Ishikawa (cell line): ENCODE measurements at regions not wholly inside any gene's neighbourhood (a gene's known extent, or its start where the extent isn't known, plus 50 kb on each side); places are given as distances from the start of the nearest gene placed in this dataset.

Experiments used
- CEBPB ChIP-seq: IDR thresholded peaks from 2 replicates; pipeline ENCODE4 v1.6.1; 2012
- CREB1 ChIP-seq: IDR thresholded peaks from 2 replicates; pipeline ENCODE4 v1.6.1; 2012; ENCODE audit warnings: low read depth
- EGR1 ChIP-seq: IDR thresholded peaks from 2 replicates; pipeline ENCODE4 v1.6.1; 2012
- EP300 ChIP-seq: IDR thresholded peaks from 2 replicates; pipeline ENCODE4 v1.6.1; 2012; ENCODE audit warnings: borderline replicate concordance
- FOXM1 ChIP-seq: IDR thresholded peaks from 2 replicates; pipeline ENCODE4 v1.6.1; 2012; ENCODE audit warnings: low read depth, borderline replicate concordance
- MAX ChIP-seq: IDR thresholded peaks from 2 replicates; pipeline ENCODE4 v1.6.1; 2012
- NFIC ChIP-seq: IDR thresholded peaks from 2 replicates; pipeline ENCODE4 v1.6.1; 2012
- RAD21 ChIP-seq: IDR thresholded peaks from 2 replicates; pipeline ENCODE4 v1.6.1; 2012; ENCODE audit warnings: low read depth
- TAF1 ChIP-seq: IDR thresholded peaks from 2 replicates; pipeline ENCODE4 v1.6.1; 2012; ENCODE audit warnings: low read depth, mild to moderate bottlenecking
- TCF12 ChIP-seq: IDR thresholded peaks from 2 replicates; pipeline ENCODE4 v1.6.1; 2012; ENCODE audit warnings: low read depth
- TEAD4 ChIP-seq: IDR thresholded peaks from 2 replicates; pipeline ENCODE4 v1.6.1; 2012
- YY1 ChIP-seq: IDR thresholded peaks from 2 replicates; pipeline ENCODE4 v1.6.1; 2012; ENCODE audit warnings: low read depth
- TF ChIP-seq, protein P1 (sequence below): IDR thresholded peaks from 2 replicates; pipeline ENCODE4 v1.6.1; 2012

- TF ChIP-seq NFIC (no peak), RAD21 (no peak), TEAD4 (no peak), EP300 (no peak), TAF1 (no peak), EGR1 (no peak), FOXM1 (no peak), YY1 (no peak), TCF12 (no peak), CEBPB (no peak), MAX (no peak), CREB1 (no peak)
- TF ChIP-seq, protein P1, sequence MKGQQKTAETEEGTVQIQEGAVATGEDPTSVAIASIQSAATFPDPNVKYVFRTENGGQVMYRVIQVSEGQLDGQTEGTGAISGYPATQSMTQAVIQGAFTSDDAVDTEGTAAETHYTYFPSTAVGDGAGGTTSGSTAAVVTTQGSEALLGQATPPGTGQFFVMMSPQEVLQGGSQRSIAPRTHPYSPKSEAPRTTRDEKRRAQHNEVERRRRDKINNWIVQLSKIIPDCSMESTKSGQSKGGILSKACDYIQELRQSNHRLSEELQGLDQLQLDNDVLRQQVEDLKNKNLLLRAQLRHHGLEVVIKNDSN: no peak
Observed at GRCh38 chr2:6231166-6231565, 539.0 kb downstream of the SOX11 start.
